Midbrain (tissue), 1 donor: ENCODE measurements at regions not wholly inside any gene's neighbourhood (a gene's known extent, or its start where the extent isn't known, plus 50 kb on each side); places are given as distances from the start of the nearest gene placed in this dataset.
"Not testable (repeated sequence)": the region's sequence is repeated elsewhere in the genome, so short reads cannot be mapped to it uniquely, and the experiment has no call there.

ENCODE experiments used
- DNase-seq: peaks from one replicate; lab custom pipeline; 2025; lab: John Stamatoyannopoulos, UW

DNA sequence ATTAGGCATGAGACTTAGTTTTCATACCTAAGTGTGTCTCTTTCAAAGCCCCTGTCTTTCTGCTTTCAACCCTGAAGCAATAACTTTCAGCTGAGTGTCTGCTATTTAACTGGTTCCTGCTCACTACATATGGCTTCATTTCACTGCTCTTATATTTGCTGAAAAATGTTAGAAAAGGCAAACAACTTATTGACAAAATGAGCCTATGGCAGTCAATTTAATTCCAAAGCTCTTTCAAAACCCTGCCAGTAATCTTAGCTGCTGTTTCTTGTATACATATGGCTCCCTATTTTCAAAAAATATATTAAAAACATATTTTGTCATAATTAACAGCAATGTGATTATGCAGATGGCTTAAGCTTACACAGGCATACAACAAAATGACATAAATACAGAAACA, 334.1 kb upstream of the MGAT4C start:
- DNase-seq = no peak

DNA sequence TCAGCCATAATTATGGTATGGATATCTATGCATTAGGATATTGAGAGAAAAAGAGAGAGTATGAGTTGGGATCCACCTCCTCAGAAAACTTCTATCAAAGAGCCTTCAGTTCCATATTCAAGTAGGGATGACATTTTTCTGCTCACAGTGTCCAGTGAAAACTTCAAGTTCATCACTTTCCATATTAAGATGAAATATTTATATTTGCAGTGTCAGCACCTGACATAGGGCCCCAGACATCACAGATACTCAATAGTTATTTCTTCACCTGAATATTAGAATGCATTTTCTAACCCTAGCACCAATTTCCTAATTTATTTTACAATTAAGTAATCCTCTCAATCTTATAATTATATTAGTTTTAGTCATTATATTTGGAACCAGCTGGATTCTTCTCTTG, 318.0 kb upstream of the MGAT4C start:
- no peak for DNase-seq

DNA sequence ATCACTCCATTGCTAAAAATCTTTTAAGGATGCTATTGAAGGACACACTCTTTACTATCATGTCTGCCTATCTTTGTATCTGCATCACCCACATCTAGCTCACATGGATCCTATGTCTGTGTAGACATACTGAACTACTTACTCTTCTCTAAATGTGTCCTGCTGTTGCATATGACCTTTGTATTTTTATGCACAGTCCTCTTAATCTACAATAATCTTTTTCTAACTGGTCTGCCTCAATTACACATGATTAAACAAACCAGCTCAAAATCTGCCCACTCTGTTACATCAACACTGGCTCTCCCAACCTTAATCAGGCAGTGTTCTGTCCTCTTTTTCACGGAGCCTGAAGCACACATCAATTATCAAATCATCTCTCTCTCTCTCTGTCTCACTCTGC, 316.3 kb upstream of the MGAT4C start:
- DNase-seq = no peak

DNA sequence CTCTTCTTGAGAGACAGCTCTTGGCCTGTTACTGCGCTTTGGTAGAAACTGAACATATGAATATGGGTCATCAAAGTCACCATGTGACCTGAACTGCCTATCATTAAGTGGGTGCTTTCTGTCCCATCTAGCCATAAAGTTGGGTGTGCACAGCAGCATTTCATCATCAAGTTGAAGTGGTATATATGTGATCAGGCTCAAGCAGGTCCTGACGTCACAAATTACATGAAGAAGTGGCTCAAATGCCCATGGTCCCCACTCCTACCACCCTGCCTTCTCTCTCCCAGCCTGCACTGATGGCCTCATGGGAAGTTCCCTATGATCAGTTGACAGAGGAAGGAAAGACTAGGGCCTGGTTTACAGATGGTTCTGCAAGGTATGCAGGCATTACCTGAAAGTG, 308.8 kb upstream of the MGAT4C start:
- DNase-seq = no peak

DNA sequence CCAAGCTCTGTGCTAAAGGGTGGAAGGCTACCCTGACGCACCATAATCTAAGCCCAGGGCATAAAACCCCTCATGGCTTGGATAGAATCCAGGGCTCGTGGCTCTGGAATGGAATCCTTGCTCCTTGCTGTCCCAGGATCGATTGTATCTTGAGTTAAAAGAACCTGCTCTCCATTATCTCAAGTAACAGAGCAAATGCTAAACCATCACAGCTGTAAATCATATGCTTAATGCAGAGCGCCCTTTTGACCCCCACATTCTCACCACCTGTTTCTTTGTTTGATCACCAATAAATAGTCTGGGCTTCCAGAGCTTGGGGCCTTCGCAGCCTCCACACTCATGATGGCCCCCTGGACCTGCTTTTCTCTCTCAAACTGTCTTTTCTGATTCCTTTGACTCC, 299.3 kb upstream of the MGAT4C start:
- DNase-seq = not testable (repeated sequence)

DNA sequence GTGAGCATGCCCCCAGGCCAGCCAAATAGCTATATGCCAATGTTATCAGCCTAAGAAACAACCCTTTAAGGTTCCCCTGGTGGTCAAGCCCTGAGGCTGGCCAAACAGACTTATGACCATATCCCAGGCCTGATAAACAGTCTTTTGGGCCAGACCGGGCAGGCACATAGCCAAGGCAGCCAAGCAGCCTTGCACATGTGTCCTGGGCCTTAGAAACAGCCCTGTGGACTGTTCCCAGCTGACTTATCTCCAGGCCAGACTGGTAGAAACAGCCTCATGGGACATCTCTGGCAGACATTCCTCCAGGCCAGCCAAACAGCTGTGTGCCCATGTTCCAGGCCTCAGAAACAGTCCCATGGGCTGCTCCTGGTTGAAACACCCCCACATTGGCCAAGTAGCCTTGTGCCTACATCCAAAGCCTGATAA, 295.0 kb upstream of the MGAT4C start:
- DNase-seq = no peak

DNA sequence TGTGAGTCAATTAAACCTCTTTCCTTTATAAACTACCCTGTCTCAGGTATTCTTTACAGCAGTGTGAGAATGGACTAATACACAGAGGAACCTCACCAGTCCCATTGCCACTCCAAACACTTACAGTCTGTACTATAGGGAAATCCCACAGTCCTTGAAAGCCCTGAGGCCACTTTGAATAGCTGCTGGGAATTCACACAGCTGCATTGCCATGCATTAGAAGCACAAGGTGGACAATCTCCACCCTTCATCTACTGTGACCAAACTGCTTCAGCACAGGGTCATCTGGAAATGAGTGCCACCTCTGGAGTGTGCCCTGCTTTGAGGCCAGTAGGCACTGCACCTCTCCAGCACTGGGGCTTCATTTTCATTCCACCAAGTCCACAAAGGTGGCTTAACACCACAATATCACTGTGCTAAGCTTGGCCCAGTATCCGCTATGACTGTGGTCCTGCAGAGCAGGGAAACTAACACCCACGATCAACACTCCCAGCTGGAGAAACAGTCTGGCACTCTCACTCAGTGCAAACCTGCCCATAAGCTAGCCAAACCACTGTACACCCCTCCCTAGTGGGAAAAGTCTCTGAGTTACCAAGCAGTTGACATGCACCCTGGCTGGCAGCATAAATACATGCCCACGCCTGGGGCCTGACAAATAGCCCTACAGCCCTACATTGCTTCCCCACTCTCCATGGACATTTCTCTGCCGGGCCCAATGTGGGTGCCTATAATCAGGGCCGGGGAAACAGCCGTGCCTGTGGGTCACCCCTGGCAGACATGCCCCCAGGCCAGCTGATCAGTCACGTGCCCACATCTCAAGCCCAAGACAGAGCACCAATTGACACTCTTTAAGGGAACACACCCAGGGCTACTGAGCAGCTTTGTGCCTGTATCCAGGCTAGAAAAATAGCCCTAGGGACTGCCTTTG, 294.3 kb upstream of the MGAT4C start:
- no peak for DNase-seq

DNA sequence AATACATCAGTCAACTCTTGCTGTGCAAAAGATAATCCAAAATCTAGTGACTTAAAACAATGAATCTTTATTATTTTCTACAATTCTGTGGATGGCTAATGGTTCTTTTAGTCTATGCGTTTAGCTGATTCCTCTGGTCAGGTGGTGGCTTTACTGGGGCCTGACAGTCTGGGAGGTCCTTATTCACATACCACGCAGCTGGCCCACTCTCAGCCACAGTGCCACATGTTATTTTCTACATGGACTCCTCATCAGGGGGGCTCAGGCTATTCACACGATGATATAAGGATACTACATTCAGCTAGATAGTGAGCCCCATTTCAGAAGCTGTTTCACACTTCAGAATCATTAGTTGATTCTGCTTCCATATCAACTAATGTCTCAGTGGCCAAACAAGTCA, 287.5 kb upstream of the MGAT4C start:
- no peak for DNase-seq

DNA sequence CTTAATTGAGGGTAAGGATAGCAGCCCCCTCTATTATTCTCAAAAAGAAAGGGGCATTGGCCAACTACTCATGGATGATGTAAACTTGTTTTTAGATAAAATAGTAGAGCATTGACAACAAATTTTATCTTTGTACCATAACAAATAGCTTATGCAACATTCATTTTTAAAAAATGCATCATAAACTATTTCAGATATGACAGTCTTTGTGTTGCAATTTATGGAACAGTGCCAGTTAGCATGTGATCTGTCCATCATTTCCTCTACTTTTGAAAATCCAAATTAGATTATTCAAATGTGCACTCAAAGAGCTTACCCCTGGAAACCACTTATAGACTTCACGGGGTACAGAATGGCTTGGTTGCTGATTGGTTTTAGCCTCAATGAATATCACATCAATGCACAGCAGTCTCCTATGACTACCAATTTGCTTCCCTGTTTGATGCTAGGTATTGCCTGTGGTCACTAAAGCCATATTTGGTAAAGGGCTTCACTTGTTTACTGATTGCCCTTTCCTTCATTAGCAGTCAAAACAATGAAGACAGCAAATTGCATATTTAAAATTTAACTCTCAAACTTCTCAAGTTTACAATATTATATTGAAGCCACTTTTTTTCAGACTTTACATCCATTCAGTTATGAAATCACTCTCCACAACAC, 274.9 kb upstream of the MGAT4C start:
- DNase-seq = no peak

DNA sequence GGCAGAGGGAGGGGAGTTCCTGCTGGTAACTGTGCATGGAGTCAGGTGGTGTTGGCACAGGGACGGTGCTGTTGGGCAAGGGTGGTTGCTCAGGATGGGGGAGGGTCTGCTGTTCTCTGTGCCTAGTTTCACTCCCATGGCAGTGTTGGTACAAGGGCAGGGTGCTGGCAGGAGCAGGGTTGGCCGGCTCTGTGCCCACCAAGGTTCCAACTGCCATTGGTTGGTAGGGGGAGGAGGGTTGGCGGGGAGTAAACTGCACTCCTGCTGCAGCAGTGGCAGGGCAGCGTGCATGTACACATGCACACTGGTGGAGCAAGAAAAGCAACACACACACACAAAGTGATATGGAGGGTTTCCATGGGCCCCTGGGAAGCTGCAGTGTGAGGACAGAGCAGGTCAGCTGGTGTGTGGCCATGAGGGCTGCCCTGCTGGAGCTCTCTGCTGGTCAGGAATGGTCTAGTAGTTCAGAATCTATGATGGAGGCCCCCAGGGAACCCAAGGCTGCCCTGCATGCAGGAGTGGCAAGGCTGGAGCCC, 269.9 kb upstream of the MGAT4C start:
- no peak for DNase-seq

DNA sequence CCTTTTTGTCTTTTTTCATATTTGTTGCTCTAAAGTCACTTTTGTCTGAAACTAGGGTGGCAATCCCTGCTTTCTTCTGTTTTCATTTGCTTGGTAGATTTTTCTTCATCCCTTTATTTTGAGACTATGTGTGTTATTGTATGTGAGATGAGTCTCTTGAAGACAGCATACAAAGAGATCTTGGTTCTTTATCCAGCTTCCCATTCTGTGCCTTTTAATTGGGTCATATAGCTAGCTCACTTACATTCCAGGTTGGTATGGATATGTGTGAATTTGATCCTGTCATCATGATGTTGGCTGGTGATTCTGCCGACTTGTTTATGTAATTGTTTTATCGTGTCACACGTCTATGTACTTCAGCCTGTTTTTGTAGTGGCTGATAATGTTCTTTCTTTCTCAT, 267.7 kb upstream of the MGAT4C start:
- DNase-seq = no peak

DNA sequence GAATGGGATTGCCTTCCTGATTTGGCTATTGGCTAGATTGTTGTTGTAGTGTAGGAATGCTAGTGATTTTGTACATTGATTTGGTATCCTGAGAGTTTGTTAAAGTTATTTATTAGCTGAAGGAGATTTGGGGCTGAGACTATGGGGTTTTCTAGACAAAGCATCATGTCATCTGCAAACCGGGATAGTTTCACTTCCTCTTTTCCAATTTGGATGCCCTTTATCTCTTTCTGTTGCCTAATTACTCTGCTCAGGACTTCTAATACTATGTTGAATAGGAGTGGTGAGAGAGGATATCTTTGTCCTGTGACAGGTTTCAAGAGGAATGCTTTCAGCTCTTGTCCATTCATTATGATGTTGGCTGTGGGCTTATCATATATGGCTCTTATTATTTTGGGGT, 265.7 kb upstream of the MGAT4C start:
- DNase-seq = no peak

DNA sequence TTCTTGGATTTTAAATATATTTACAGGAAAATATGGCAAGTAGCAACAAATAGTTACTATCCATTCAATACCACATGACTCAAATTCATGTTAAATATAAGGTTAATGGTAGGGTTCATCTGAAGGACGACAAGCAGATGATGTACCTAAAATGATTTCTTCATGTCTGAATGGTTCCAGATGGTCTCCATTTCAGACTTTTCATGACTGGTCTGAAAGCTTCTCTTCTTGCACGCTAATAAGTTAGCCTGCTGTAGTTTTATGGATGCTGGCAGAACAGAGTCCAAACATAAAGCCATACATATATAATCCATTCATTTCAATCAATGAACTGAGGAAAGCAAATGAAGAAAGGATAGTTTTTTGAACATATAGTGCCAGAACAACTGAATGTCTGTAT, 257.0 kb upstream of the MGAT4C start:
- no peak for DNase-seq

DNA sequence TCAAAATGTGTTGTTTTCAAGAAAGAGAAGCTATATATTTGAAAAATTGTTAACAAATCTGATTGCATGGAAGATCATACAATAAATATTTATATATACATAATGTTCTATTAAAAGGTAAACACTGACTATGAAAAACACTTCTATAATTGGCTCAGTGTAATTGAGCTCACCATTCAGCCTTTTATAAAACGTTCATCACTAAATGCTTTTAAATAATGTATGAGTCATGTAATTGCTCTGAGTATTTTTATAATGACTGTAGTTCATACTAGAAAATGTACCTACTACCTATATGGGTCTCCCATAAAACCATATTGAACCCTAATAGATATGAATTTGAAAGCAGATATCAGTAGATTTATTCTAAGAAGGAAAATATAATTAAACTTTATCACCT, 240.4 kb upstream of the MGAT4C start:
- DNase-seq = no peak

DNA sequence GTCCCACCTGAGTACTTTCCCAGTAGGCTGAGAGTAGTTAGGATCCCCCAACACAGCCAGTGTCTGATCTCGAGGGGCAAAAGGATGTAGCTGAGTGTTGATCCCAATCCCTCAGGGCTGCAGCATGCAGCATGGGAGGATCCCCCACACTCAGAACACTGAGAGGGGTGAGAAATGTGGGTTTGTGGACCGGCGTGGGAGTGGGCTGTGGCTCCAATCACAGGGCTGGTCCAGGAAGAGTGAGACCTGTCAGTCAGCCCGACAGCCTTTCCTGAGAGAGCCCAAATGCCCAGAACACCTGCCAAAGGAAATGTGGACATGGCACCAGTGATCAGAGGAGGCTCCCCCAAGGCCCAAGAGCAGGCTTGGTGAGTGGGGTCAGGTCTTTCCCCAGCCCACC, 228.3 kb upstream of the MGAT4C start:
- no peak for DNase-seq

DNA sequence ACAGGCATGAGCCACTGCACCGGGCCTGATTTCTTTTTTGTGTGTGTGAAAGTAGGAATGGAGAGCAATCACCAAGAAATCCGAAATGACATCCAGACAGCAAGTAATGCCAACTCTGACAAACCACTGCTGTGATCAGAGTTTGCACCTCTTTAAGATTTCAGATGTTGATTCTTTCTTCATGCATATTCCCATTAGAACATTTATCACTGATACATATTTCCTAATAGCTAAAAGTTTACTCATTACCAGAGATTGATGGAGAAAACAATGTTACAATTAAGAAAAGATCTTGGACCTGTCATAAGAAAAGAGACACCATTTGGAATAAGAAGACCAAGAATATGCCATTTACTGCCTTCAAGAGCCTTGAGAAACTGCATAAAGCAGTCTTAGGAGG, 217.0 kb upstream of the MGAT4C start:
- DNase-seq = no peak

DNA sequence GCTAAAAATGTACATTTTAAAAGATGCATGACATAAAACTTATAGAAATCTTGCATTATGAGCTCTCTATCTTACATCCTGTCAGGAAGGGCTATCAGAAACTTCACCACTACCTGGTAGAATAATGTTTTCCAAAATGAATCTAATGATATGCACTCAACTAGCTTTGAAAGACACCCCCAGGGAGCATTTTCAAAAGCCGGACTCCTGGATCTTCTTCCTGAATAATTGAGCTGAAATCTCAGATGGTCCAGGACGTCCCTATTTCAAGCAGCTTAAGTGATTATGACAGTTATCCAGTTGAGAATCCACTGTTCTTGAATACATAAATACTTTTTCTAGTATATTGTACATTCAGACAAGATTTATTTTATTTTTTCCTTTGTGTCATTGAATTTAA, 200.6 kb upstream of the MGAT4C start:
- no peak for DNase-seq

DNA sequence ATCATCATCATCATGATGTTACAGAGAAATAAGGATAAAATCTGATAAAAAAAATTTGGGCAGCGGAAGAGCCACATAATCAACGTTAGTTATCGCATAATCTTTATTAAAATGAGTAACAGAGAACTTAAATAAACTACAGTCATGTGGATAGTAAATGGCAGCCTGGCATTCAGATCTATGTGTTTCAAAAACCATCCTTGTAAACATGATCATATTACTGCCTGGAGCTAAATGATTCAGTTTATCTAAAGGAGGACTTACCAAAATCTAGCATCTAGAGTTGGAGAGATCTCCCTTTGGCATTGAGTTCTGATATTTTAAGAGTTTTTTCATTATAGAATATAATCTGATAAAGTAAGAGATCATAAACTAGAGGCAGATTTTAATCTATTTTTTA, 200.1 kb upstream of the MGAT4C start:
- no peak for DNase-seq

DNA sequence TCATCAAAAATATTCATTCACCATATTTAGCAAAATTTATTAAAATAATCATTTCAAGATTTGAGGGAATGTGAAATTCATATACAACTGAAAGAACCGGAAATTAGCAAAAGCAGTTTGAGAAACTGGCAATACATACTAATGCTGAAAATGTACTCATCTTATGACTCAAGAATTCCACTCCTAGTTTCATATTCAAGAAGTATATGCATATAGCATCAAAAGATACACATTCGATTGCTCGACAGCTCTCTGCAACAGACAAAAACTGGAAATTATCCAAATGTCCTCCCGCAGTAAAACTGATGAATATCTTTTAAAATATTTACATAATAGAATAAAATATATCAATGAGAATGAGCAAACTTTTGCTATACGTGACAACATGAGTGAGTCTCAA, 189.2 kb upstream of the MGAT4C start:
- DNase-seq = no peak

DNA sequence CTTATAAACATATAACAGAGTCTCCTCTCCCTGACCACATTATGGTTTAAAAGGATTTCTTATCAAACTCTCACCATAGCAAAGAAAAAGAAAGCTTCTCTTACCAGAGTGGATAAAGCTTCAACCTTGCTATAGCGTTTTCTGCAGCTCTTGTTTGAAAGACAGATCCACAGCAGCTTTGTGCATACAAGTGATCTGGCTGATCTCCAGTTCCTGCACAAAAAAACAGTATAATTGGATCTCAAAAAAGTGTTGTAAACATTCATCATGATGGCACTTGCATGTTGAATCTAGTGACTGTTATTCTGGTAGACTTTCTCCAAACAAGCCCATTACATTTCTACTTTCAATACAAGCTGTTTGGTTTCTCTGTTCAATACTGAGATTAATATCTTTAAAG, 178.9 kb upstream of the MGAT4C start:
- DNase-seq = no peak

DNA sequence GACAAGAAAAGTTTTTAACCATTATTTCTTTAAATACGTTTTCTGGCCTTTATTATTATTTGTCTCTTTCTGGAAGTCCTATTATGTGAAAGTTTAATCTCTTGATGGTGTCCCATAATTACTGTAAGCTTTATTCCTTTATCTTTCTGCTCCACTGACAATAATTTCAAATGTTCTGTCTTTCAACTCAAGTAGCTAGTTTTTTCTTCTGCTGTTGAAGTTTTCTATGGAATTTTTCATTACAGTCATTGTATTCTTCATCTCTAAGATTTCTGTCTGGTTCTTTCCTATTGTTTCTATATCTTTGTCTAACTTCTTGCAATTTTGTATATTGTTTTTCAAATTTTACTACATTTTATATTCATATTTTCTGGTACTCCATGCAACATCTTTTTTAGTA, 173.6 kb upstream of the MGAT4C start:
- no peak for DNase-seq

DNA sequence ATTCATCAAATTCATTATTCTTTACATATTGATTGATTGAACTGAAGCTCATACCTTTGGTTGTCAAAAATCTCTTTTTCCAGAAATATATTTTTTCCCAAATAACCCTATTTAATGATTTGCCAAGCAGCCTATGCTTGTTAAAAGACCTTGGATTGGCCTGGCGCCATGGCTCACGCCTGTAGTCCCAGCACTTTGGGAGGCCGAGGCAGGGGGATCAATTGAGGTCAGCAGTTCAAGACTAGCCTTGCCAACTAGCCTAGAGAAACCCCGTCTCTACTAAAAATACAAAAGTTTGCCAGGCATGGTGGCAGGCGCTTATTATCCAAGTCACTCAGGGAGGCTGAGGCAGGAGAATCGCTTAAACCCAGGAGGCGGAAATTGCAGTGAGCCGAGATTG, 165.1 kb upstream of the MGAT4C start:
- DNase-seq = no peak

DNA sequence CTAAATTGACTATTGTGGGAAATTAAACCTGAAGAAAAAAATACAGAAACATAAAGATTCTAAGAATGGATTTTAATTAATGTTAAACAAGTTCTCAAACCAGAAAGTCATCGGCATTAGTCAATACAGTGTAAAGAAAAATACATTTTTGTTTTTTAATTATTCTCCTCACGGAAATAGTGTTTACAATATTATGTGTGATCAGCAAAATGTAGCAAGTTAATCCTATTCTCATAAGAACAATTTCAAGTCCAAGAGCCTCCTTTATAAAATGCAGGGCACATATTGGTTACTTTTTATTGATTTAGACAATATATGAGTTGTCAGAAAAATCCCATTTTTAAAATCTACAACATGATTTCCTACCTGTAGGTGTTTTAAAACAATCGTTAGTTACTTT, 158.0 kb upstream of the MGAT4C start:
- DNase-seq = no peak
